ENCODE measurements at regions not wholly inside any gene's neighbourhood (a gene's known extent, or its start where the extent isn't known, plus 50 kb on each side); places are given as distances from the start of the nearest gene placed in this dataset.
"Not testable (repeated sequence)": the region's sequence is repeated elsewhere in the genome, so short reads cannot be mapped to it uniquely, and the experiment has no call there.

- not testable (repeated sequence) for H2AK5ac ChIP-seq (ENCODE audit: low read length, severe bottlenecking); DNase-seq; H2BK12ac ChIP-seq (ENCODE audit: low read length in 2 of 2); H3K79me1 ChIP-seq (replicated peaks; ENCODE audit: low read length, poor library complexity, severe bottlenecking); H3K4me3 ChIP-seq (ENCODE audit: insufficient read depth in 1 of 2, low read depth in 1 of 2, low read length in 2 of 2); H3K9me3 ChIP-seq (ENCODE audit: control insufficient read depth, low read length); H3K18ac ChIP-seq (ENCODE audit: low read depth in 1 of 2, low read length in 2 of 2); H3K4ac ChIP-seq (ENCODE audit: low read depth in 1 of 2, low read length in 2 of 2); H3K4me1 ChIP-seq (ENCODE audit: control insufficient read depth, insufficient read depth, low read depth, low read length); H4K8ac ChIP-seq (ENCODE audit: low read length); H3K14ac ChIP-seq (ENCODE audit: low read length in 2 of 2); H3K27ac ChIP-seq (ENCODE audit: low read length, poor library complexity, severe bottlenecking); H3K27me3 ChIP-seq (ENCODE audit: control insufficient read depth in 1 of 2, insufficient read depth in 1 of 2, low read length in 2 of 2); H2AFZ ChIP-seq (ENCODE audit: low read depth, low read length); H3K4me2 ChIP-seq (ENCODE audit: low read length, poor library complexity, severe bottlenecking); H3K23ac ChIP-seq (ENCODE audit: low read length in 2 of 2); H3K9ac ChIP-seq (ENCODE audit: low read length); H2BK5ac ChIP-seq (ENCODE audit: low read depth, low read length, poor library complexity, severe bottlenecking); H4K91ac ChIP-seq (ENCODE audit: low read length); H2BK15ac ChIP-seq (ENCODE audit: low read depth, poor library complexity, severe bottlenecking); H2BK120ac ChIP-seq (ENCODE audit: low read depth, low read length); H3K36me3 ChIP-seq (ENCODE audit: control insufficient read depth in 1 of 2, insufficient read depth in 2 of 2, low read depth in 1 of 2, low read length in 2 of 2)
- no CpG with 5 or more reads among the region's 3 CpGs for WGBS
Measured at GRCh38 chr20:28575991-28576390, 2681.5 kb upstream of the DEFB115 start.

DNA sequence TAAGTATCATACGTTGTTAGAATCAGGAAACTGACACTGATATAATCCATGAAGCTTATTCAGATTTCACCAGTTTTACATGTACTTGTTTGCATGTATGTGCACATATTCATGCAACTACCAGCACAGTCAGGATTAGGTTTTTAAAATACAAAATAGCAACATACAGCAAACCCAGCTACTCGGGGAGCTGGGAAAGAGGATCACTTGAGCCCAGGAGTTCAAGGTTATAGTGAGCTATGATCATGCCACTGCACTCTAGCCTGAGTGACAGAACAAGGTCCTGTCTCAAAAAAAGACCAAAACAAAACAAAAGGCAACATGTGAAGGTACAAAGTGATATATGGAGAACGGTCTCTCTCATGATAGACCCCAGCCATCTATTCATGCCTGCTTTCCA is 2665.8 kb upstream of the DEFB115 start:
- H3K9ac ChIP-seq (ENCODE audit: low read length); H2BK5ac ChIP-seq (ENCODE audit: low read depth, low read length, poor library complexity, severe bottlenecking); H3K27me3 ChIP-seq (ENCODE audit: control insufficient read depth in 1 of 2, insufficient read depth in 1 of 2, low read length in 2 of 2); H3K4me2 ChIP-seq (ENCODE audit: low read length, poor library complexity, severe bottlenecking); DNase-seq; H3K4ac ChIP-seq (ENCODE audit: low read depth in 1 of 2, low read length in 2 of 2); H2AK5ac ChIP-seq (ENCODE audit: low read length, severe bottlenecking); H3K14ac ChIP-seq (ENCODE audit: low read length in 2 of 2); H2BK15ac ChIP-seq (ENCODE audit: low read depth, poor library complexity, severe bottlenecking); H3K36me3 ChIP-seq (ENCODE audit: control insufficient read depth in 1 of 2, insufficient read depth in 2 of 2, low read depth in 1 of 2, low read length in 2 of 2); H2AFZ ChIP-seq (ENCODE audit: low read depth, low read length); H3K18ac ChIP-seq (ENCODE audit: low read depth in 1 of 2, low read length in 2 of 2); H3K27ac ChIP-seq (ENCODE audit: low read length, poor library complexity, severe bottlenecking); H3K9me3 ChIP-seq (ENCODE audit: control insufficient read depth, low read length); H2BK12ac ChIP-seq (ENCODE audit: low read length in 2 of 2); H3K23ac ChIP-seq (ENCODE audit: low read length in 2 of 2); H3K79me1 ChIP-seq (replicated peaks; ENCODE audit: low read length, poor library complexity, severe bottlenecking); H3K4me1 ChIP-seq (ENCODE audit: control insufficient read depth, insufficient read depth, low read depth, low read length); H4K8ac ChIP-seq (ENCODE audit: low read length); H3K4me3 ChIP-seq (ENCODE audit: insufficient read depth in 1 of 2, low read depth in 1 of 2, low read length in 2 of 2); H2BK120ac ChIP-seq (ENCODE audit: low read depth, low read length); H4K91ac ChIP-seq (ENCODE audit: low read length): not testable (repeated sequence)
- whole genome bisulfite sequencing: 93% methylated on average over 1 of the region's 3 CpGs

- not testable (repeated sequence) for H2BK15ac ChIP-seq (ENCODE audit: low read depth, poor library complexity, severe bottlenecking); H3K4me3 ChIP-seq (ENCODE audit: insufficient read depth in 1 of 2, low read depth in 1 of 2, low read length in 2 of 2); H3K36me3 ChIP-seq (ENCODE audit: control insufficient read depth in 1 of 2, insufficient read depth in 2 of 2, low read depth in 1 of 2, low read length in 2 of 2); H2BK12ac ChIP-seq (ENCODE audit: low read length in 2 of 2); DNase-seq; H4K91ac ChIP-seq (ENCODE audit: low read length); H2AK5ac ChIP-seq (ENCODE audit: low read length, severe bottlenecking); H3K23ac ChIP-seq (ENCODE audit: low read length in 2 of 2); H2AFZ ChIP-seq (ENCODE audit: low read depth, low read length); H3K14ac ChIP-seq (ENCODE audit: low read length in 2 of 2); H4K8ac ChIP-seq (ENCODE audit: low read length); H3K4me2 ChIP-seq (ENCODE audit: low read length, poor library complexity, severe bottlenecking); H2BK5ac ChIP-seq (ENCODE audit: low read depth, low read length, poor library complexity, severe bottlenecking); H3K27ac ChIP-seq (ENCODE audit: low read length, poor library complexity, severe bottlenecking); H3K4me1 ChIP-seq (ENCODE audit: control insufficient read depth, insufficient read depth, low read depth, low read length); H3K79me1 ChIP-seq (replicated peaks; ENCODE audit: low read length, poor library complexity, severe bottlenecking); H3K4ac ChIP-seq (ENCODE audit: low read depth in 1 of 2, low read length in 2 of 2); H3K27me3 ChIP-seq (ENCODE audit: control insufficient read depth in 1 of 2, insufficient read depth in 1 of 2, low read length in 2 of 2); H2BK120ac ChIP-seq (ENCODE audit: low read depth, low read length); H3K9ac ChIP-seq (ENCODE audit: low read length); H3K9me3 ChIP-seq (ENCODE audit: control insufficient read depth, low read length); H3K18ac ChIP-seq (ENCODE audit: low read depth in 1 of 2, low read length in 2 of 2)
- WGBS: no CpG with 5 or more reads among the region's 4 CpGs
Measured at GRCh38 chr20:28593383-28593782, 2664.1 kb upstream of the DEFB115 start.

- H3K9ac ChIP-seq (ENCODE audit: low read length); DNase-seq; H2AK5ac ChIP-seq (ENCODE audit: low read length, severe bottlenecking); H3K4me3 ChIP-seq (ENCODE audit: insufficient read depth in 1 of 2, low read depth in 1 of 2, low read length in 2 of 2); H3K4me2 ChIP-seq (ENCODE audit: low read length, poor library complexity, severe bottlenecking); H2BK15ac ChIP-seq (ENCODE audit: low read depth, poor library complexity, severe bottlenecking); H4K8ac ChIP-seq (ENCODE audit: low read length); H3K18ac ChIP-seq (ENCODE audit: low read depth in 1 of 2, low read length in 2 of 2); H3K9me3 ChIP-seq (ENCODE audit: control insufficient read depth, low read length); H3K4ac ChIP-seq (ENCODE audit: low read depth in 1 of 2, low read length in 2 of 2); H3K23ac ChIP-seq (ENCODE audit: low read length in 2 of 2); H3K27ac ChIP-seq (ENCODE audit: low read length, poor library complexity, severe bottlenecking); H3K4me1 ChIP-seq (ENCODE audit: control insufficient read depth, insufficient read depth, low read depth, low read length); H3K36me3 ChIP-seq (ENCODE audit: control insufficient read depth in 1 of 2, insufficient read depth in 2 of 2, low read depth in 1 of 2, low read length in 2 of 2); H3K14ac ChIP-seq (ENCODE audit: low read length in 2 of 2); H4K91ac ChIP-seq (ENCODE audit: low read length); H2BK5ac ChIP-seq (ENCODE audit: low read depth, low read length, poor library complexity, severe bottlenecking); H3K27me3 ChIP-seq (ENCODE audit: control insufficient read depth in 1 of 2, insufficient read depth in 1 of 2, low read length in 2 of 2); H3K79me1 ChIP-seq (replicated peaks; ENCODE audit: low read length, poor library complexity, severe bottlenecking); H2BK120ac ChIP-seq (ENCODE audit: low read depth, low read length); H2BK12ac ChIP-seq (ENCODE audit: low read length in 2 of 2); H2AFZ ChIP-seq (ENCODE audit: low read depth, low read length): not testable (repeated sequence)
- WGBS: 76% methylated on average over 4 of the region's 7 CpGs
Measured at GRCh38 chr20:28594476-28594875, 2663.0 kb upstream of the DEFB115 start.
